ENCODE measurements at regions not wholly inside any gene's neighbourhood (a gene's known extent, or its start where the extent isn't known, plus 50 kb on each side); places are given as distances from the start of the nearest gene placed in this dataset.

GRCh38 chr4:159042097-159042605 is 60.7 kb upstream of the RAPGEF2 start:
- TF ChIP-seq CTCF (IDR thresholded peaks at IDR 0.05) (no peak), POLR2AphosphoS5 (IDR thresholded peaks at IDR 0.05) (no peak)

Measured in prostate gland (tissue), 2 donors.